OCI-LY3 (cell line): ENCODE measurements at regions not wholly inside any gene's neighbourhood (a gene's known extent, or its start where the extent isn't known, plus 50 kb on each side); places are given as distances from the start of the nearest gene placed in this dataset.

Experiments used
- CTCF ChIP-seq: fragments of 200-600, 300-600 bp; sonication (generic); IDR thresholded peaks from 2 replicates; pipeline ENCODE4 v1.5.1; 2014; ENCODE audit warnings: antibody characterized with exemption, low read length, low read depth
- EZH2phosphoT487 ChIP-seq: fragments of 200-600 bp; shearing (Covaris generic); IDR thresholded peaks from 2 replicates; pipeline ENCODE4 v1.6.1; 2018; ENCODE audit warnings: antibody characterized with exemption, mixed run types, low read depth

GRCh38 chr5:110251366-110251765 lies 475.1 kb downstream of the TMEM232 start:
- TF ChIP-seq CTCF (no peak), EZH2phosphoT487 (no peak)
